WTC11 (cell line): ENCODE measurements at regions not wholly inside any gene's neighbourhood (a gene's known extent, or its start where the extent isn't known, plus 50 kb on each side); places are given as distances from the start of the nearest gene placed in this dataset.

Experiments used
- ATAC-seq: fragments of 200-7000 bp; cut with Tn5 transposase; 2 replicates; pipeline ENCODE4 v1.10.0; 2021; ENCODE audit warnings: mild to moderate bottlenecking, moderate library complexity
- CTCF ChIA-PET: fragments of 300-600 bp; sonication (Branson Sonifier 250); formaldehyde crosslinking; loops from one replicate; lab custom pipeline; 2021; ENCODE audit warnings: antibody characterized with exemption; lab: Charles Lee
- POLR2A ChIA-PET: fragments of 350-600 bp; sonication (Branson Sonifier 250); formaldehyde crosslinking; loops from one replicate; lab custom pipeline; 2021; ENCODE audit warnings: antibody characterized with exemption; lab: Charles Lee
- DNase-seq: peaks from one replicate; pipeline ENCODE4 v3.0.0; 2021; ENCODE audit warnings: low spot score
- H3K27ac Mint-ChIP-seq: 2 replicates; pipeline ENCODE4 v1.8.0; 2021; ENCODE audit warnings: mixed read lengths
- H3K27me3 Mint-ChIP-seq: 2 replicates; pipeline ENCODE4 v1.8.0; 2021; ENCODE audit warnings: low read depth, mild to moderate bottlenecking, moderate library complexity, mixed read lengths
- H3K36me3 Mint-ChIP-seq: 2 replicates; pipeline ENCODE4 v1.8.0; 2021; ENCODE audit warnings: mixed read lengths
- H3K4me1 Mint-ChIP-seq: 2 replicates; pipeline ENCODE4 v1.8.0; 2022; ENCODE audit warnings: mixed read lengths
- H3K4me3 Mint-ChIP-seq: 2 replicates; pipeline ENCODE4 v1.8.0; 2021; ENCODE audit warnings: mild to moderate bottlenecking, moderate library complexity, mixed read lengths
- H3K9me3 Mint-ChIP-seq: 2 replicates; pipeline ENCODE4 v1.8.0; 2021; ENCODE audit warnings: mixed read lengths
- CREB1 ChIP-seq: sonication (generic); formaldehyde crosslinking; IDR thresholded peaks from 2 replicates; pipeline ENCODE4 v1.8.0; 2023; ENCODE audit warnings: mild to moderate bottlenecking, missing genetic modification reagents
- EMX1 ChIP-seq: fragments of 250-450 bp; sonication (Bioruptor Pico); IDR thresholded peaks from 2 replicates; pipeline ENCODE4 v1.8.0; 2021; ENCODE audit warnings: mild to moderate bottlenecking
- ETV6 ChIP-seq: sonication (generic); formaldehyde crosslinking; IDR thresholded peaks from 2 replicates; pipeline ENCODE4 v1.8.1; 2022; ENCODE audit warnings: mild to moderate bottlenecking, missing genetic modification reagents
- JAZF1 ChIP-seq: fragments of 250-450 bp; sonication (Bioruptor Pico); IDR thresholded peaks from 2 replicates; pipeline ENCODE4 v1.9.0; 2021; ENCODE audit warnings: moderate library complexity, mild to moderate bottlenecking, inconsistent platforms
- JUN ChIP-seq: sonication (generic); formaldehyde crosslinking; IDR thresholded peaks from 2 replicates; pipeline ENCODE4 v1.8.0; 2023; ENCODE audit warnings: mild to moderate bottlenecking, missing genetic modification reagents
- NR2C2 ChIP-seq: sonication (generic); formaldehyde crosslinking; IDR thresholded peaks from 2 replicates; pipeline ENCODE4 v1.8.0; 2022; ENCODE audit warnings: mild to moderate bottlenecking, missing genetic modification reagents
- RELA ChIP-seq: sonication (generic); formaldehyde crosslinking; IDR thresholded peaks from 2 replicates; pipeline ENCODE4 v1.8.1; 2022; ENCODE audit warnings: missing genetic modification reagents, mild to moderate bottlenecking, borderline replicate concordance
- RORB ChIP-seq: fragments of 250-450 bp; sonication (Bioruptor Pico); IDR thresholded peaks from 2 replicates; pipeline ENCODE4 v1.9.0; 2021; ENCODE audit warnings: mild to moderate bottlenecking
- TEAD1 ChIP-seq: sonication (generic); formaldehyde crosslinking; IDR thresholded peaks from 2 replicates; pipeline ENCODE4 v1.8.0; 2022; ENCODE audit warnings: mild to moderate bottlenecking, missing genetic modification reagents
- TEAD4 ChIP-seq: sonication (generic); formaldehyde crosslinking; IDR thresholded peaks from 2 replicates; pipeline ENCODE4 v1.8.0; 2022; ENCODE audit warnings: mild to moderate bottlenecking, missing genetic modification reagents
- ZNF423 ChIP-seq: fragments of 250-450 bp; sonication (Bioruptor Pico); IDR thresholded peaks from 2 replicates; pipeline ENCODE4 v2.1.2; 2022; ENCODE audit warnings: mild to moderate bottlenecking, moderate library complexity
- ZNF671 ChIP-seq: fragments of 250-450 bp; sonication (Bioruptor Pico); IDR thresholded peaks from 2 replicates; pipeline ENCODE4 v1.8.0; 2021; ENCODE audit warnings: mild to moderate bottlenecking
- TF ChIP-seq, protein P1 (sequence below): fragments of 250-450 bp; sonication (Bioruptor Pico); IDR thresholded peaks from 2 replicates; pipeline ENCODE4 v2.1.2; 2022; ENCODE audit warnings: mild to moderate bottlenecking, moderate library complexity
- TF ChIP-seq, protein P2 (sequence below): fragments of 250-450 bp; sonication (Bioruptor Pico); IDR thresholded peaks from 2 replicates; pipeline ENCODE4 v1.9.0; 2021; ENCODE audit warnings: moderate library complexity, mild to moderate bottlenecking, inconsistent platforms, borderline replicate concordance
- TF ChIP-seq, protein P3 (sequence below): sonication (generic); formaldehyde crosslinking; IDR thresholded peaks from 2 replicates; pipeline ENCODE4 v1.8.1; 2023; ENCODE audit warnings: mild to moderate bottlenecking, missing genetic modification reagents, moderate library complexity
- TF ChIP-seq, protein P4 (sequence below): sonication (generic); formaldehyde crosslinking; IDR thresholded peaks from 2 replicates; pipeline ENCODE4 v1.8.0; 2022; ENCODE audit warnings: mild to moderate bottlenecking, missing genetic modification reagents
- TF ChIP-seq, protein P5 (sequence below): sonication (generic); formaldehyde crosslinking; IDR thresholded peaks from 2 replicates; pipeline ENCODE4 v1.8.0; 2023; ENCODE audit warnings: missing genetic modification reagents, mild to moderate bottlenecking, borderline replicate concordance
- TF ChIP-seq, protein P6 (sequence below): sonication (generic); formaldehyde crosslinking; IDR thresholded peaks from 2 replicates; pipeline ENCODE4 v1.8.0; 2022; ENCODE audit warnings: missing genetic modification reagents
- TF ChIP-seq, protein P7 (sequence below): sonication (generic); formaldehyde crosslinking; IDR thresholded peaks from 2 replicates; pipeline ENCODE4 v1.8.1; 2022; ENCODE audit warnings: mild to moderate bottlenecking, missing genetic modification reagents, moderate library complexity, borderline replicate concordance

DNA sequence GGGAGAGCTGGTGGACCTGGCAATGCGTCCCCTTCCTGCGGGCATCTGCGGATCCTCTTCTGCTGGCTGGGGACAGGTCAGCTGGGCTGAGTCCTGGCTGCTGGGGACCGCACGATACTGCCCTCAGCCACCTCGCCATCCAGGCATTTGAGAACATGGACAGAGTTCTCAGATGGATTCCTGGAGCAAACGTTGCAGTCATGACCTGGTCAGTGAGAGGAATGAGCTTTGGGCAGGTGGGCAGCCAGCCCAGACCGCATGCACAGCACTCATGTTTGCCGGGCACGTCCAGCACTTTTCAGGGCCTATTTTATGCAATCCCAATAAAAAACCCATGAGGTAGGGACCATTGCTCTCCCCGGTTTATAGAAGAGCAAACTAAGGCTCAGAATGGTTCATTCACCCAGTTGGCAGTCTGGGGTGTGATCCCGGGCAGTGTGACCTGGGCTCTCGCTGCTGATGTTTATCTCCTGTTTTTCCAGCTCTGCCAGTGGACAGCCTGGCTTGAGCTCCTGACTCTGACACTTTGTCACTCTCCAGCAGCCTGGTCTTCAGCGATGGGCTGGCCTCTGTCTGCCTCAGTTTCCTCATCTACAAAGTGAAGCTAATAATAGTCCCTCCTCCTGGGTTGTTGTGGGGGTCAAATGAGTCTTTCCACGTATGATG is 294.7 kb downstream of the IRF8 start:
- ChIA-PET CTCF (interaction anchor here (0.9 to 1.1 kb wide), 2 partner anchors 59 kb away, joined by 3 to 4 read pairs; no protein-coding TSS in a partner anchor), POLR2A (no interaction called here)
- Mint-ChIP-seq H3K4me1 (peaks cover 35% of the 10 kb centered on the region), H3K27ac (no peak overlapping the region), H3K27me3 (peaks cover 2% of the 10 kb centered on the region; the same call in 1 of the 2 replicates), H3K9me3 (no peaks in the 10 kb centered on the region), H3K36me3 (no peaks in the 10 kb centered on the region), H3K4me3 (no peak overlapping the region)
- ATAC-seq (no peak), DNase-seq (no peak)
- TF ChIP-seq CREB1 (CRISPR knock-in tag) (no peak), EMX1 (CRISPR knock-in tag) (no peak), JAZF1 (CRISPR knock-in tag) (no peak), ETV6 (CRISPR knock-in tag) (no peak), JUN (CRISPR knock-in tag) (no peak), ZNF671 (no peak), RORB (CRISPR knock-in tag) (no peak), RELA (CRISPR knock-in tag) (no peak), NR2C2 (CRISPR knock-in tag) (no peak)
- TF ChIP-seq, protein P1, sequence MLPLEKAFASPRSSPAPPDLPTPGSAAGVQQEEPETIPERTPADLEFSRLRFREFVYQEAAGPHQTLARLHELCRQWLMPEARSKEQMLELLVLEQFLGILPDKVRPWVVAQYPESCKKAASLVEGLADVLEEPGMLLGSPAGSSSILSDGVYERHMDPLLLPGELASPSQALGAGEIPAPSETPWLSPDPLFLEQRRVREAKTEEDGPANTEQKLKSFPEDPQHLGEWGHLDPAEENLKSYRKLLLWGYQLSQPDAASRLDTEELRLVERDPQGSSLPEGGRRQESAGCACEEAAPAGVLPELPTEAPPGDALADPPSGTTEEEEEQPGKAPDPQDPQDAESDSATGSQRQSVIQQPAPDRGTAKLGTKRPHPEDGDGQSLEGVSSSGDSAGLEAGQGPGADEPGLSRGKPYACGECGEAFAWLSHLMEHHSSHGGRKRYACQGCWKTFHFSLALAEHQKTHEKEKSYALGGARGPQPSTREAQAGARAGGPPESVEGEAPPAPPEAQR (CRISPR knock-in tag) = no peak
- TF ChIP-seq, protein P2, sequence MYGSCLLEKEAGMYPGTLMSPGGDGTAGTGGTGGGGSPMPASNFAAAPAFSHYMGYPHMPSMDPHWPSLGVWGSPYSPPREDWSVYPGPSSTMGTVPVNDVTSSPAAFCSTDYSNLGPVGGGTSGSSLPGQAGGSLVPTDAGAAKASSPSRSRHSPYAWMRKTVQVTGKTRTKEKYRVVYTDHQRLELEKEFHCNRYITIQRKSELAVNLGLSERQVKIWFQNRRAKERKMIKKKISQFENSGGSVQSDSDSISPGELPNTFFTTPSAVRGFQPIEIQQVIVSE (CRISPR knock-in tag) = no peak
- TF ChIP-seq, protein P3, sequence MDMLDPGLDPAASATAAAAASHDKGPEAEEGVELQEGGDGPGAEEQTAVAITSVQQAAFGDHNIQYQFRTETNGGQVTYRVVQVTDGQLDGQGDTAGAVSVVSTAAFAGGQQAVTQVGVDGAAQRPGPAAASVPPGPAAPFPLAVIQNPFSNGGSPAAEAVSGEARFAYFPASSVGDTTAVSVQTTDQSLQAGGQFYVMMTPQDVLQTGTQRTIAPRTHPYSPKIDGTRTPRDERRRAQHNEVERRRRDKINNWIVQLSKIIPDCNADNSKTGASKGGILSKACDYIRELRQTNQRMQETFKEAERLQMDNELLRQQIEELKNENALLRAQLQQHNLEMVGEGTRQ (CRISPR knock-in tag) = no peak
- TF ChIP-seq, protein P4, sequence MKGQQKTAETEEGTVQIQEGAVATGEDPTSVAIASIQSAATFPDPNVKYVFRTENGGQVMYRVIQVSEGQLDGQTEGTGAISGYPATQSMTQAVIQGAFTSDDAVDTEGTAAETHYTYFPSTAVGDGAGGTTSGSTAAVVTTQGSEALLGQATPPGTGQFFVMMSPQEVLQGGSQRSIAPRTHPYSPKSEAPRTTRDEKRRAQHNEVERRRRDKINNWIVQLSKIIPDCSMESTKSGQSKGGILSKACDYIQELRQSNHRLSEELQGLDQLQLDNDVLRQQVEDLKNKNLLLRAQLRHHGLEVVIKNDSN (CRISPR knock-in tag) = no peak
- TF ChIP-seq, protein P5, sequence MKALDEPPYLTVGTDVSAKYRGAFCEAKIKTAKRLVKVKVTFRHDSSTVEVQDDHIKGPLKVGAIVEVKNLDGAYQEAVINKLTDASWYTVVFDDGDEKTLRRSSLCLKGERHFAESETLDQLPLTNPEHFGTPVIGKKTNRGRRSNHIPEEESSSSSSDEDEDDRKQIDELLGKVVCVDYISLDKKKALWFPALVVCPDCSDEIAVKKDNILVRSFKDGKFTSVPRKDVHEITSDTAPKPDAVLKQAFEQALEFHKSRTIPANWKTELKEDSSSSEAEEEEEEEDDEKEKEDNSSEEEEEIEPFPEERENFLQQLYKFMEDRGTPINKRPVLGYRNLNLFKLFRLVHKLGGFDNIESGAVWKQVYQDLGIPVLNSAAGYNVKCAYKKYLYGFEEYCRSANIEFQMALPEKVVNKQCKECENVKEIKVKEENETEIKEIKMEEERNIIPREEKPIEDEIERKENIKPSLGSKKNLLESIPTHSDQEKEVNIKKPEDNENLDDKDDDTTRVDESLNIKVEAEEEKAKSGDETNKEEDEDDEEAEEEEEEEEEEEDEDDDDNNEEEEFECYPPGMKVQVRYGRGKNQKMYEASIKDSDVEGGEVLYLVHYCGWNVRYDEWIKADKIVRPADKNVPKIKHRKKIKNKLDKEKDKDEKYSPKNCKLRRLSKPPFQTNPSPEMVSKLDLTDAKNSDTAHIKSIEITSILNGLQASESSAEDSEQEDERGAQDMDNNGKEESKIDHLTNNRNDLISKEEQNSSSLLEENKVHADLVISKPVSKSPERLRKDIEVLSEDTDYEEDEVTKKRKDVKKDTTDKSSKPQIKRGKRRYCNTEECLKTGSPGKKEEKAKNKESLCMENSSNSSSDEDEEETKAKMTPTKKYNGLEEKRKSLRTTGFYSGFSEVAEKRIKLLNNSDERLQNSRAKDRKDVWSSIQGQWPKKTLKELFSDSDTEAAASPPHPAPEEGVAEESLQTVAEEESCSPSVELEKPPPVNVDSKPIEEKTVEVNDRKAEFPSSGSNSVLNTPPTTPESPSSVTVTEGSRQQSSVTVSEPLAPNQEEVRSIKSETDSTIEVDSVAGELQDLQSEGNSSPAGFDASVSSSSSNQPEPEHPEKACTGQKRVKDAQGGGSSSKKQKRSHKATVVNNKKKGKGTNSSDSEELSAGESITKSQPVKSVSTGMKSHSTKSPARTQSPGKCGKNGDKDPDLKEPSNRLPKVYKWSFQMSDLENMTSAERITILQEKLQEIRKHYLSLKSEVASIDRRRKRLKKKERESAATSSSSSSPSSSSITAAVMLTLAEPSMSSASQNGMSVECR (CRISPR knock-in tag) = no peak

DNA sequence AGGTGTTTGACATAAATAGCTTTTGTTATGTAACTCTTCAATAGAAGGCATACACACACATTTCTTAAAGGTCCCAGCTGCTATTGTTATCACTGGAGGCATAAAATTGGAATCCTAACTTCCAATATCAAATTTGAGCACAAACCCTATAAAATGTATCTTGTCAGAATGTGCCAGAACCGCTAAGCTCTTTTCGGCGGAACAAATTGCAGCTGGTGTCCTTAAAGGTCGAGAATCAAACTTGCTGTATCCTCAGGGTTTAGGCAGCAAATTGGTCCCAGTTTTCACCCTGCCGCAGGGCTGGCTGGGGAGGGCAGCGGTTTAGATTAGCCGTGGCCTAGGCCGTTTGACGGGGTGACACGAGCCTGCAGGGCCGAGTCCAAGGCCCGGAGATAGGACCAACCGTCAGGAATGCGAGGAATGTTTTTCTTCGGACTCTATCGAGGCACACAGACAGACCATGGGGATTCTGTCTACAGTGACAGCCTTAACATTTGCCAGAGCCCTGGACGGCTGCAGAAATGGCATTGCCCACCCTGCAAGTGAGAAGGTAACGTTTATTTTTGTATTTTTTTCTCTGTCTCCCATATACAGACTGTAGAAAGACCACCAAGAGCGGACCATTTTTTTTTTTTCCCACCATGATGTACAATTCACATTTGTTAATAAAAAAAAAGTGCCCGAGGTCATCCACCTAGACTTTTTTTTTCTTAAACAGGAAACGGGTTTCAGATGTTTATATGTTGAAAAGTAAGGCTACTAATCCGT is 297.1 kb downstream of the IRF8 start:
- CTCF ChIA-PET = no interaction called here
- DNase-seq (peak; percentile 58), ATAC-seq (peak; percentile 94)
- peaks cover 58% of the 10 kb centered on the region for H3K4me1 Mint-ChIP-seq
- TF ChIP-seq TEAD1 (peak; percentile 56; the same call in 1 of the 2 replicates), TEAD4 (CRISPR knock-in tag) (peak; percentile 85; the same call in 1 of the 2 replicates), ZNF423 (CRISPR knock-in tag) (no peak)
- TF ChIP-seq, protein P6, sequence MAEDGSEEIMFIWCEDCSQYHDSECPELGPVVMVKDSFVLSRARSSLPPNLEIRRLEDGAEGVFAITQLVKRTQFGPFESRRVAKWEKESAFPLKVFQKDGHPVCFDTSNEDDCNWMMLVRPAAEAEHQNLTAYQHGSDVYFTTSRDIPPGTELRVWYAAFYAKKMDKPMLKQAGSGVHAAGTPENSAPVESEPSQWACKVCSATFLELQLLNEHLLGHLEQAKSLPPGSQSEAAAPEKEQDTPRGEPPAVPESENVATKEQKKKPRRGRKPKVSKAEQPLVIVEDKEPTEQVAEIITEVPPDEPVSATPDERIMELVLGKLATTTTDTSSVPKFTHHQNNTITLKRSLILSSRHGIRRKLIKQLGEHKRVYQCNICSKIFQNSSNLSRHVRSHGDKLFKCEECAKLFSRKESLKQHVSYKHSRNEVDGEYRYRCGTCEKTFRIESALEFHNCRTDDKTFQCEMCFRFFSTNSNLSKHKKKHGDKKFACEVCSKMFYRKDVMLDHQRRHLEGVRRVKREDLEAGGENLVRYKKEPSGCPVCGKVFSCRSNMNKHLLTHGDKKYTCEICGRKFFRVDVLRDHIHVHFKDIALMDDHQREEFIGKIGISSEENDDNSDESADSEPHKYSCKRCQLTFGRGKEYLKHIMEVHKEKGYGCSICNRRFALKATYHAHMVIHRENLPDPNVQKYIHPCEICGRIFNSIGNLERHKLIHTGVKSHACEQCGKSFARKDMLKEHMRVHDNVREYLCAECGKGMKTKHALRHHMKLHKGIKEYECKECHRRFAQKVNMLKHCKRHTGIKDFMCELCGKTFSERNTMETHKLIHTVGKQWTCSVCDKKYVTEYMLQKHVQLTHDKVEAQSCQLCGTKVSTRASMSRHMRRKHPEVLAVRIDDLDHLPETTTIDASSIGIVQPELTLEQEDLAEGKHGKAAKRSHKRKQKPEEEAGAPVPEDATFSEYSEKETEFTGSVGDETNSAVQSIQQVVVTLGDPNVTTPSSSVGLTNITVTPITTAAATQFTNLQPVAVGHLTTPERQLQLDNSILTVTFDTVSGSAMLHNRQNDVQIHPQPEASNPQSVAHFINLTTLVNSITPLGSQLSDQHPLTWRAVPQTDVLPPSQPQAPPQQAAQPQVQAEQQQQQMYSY (CRISPR knock-in tag) = peak; percentile 69; the same call in 1 of the 2 replicates
- TF ChIP-seq, protein P7, sequence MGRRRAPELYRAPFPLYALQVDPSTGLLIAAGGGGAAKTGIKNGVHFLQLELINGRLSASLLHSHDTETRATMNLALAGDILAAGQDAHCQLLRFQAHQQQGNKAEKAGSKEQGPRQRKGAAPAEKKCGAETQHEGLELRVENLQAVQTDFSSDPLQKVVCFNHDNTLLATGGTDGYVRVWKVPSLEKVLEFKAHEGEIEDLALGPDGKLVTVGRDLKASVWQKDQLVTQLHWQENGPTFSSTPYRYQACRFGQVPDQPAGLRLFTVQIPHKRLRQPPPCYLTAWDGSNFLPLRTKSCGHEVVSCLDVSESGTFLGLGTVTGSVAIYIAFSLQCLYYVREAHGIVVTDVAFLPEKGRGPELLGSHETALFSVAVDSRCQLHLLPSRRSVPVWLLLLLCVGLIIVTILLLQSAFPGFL (CRISPR knock-in tag) = no peak
- POLR2A ChIA-PET = no interaction called here
- H3K4me3 Mint-ChIP-seq = no peak overlapping the region; the same call in 1 of the 2 replicates
- H3K27ac Mint-ChIP-seq = peak overlapping the region; percentile 51; the same call in 1 of the 2 replicates
- peaks cover 2% of the 10 kb centered on the region; the same call in 1 of the 2 replicates for H3K27me3 Mint-ChIP-seq
- H3K36me3 Mint-ChIP-seq = no peaks in the 10 kb centered on the region
- no peaks in the 10 kb centered on the region for H3K9me3 Mint-ChIP-seq
